ENCODE measurements at regions not wholly inside any gene's neighbourhood (a gene's known extent, or its start where the extent isn't known, plus 50 kb on each side); places are given as distances from the start of the nearest gene placed in this dataset.

- TF ChIP-seq CTCF (IDR thresholded peaks at IDR 0.05; ENCODE audit: poor library complexity) (no peak), EZH2 (IDR thresholded peaks at IDR 0.05; ENCODE audit: borderline replicate concordance) (no peak)
Observed at GRCh38 chr13:103716718-103717117, 650.5 kb upstream of the SLC10A2 start.

Data from hepatocyte (in vitro differentiated cells).